Ectodermal cell (in vitro differentiated cells): ENCODE measurements at regions not wholly inside any gene's neighbourhood (a gene's known extent, or its start where the extent isn't known, plus 50 kb on each side); places are given as distances from the start of the nearest gene placed in this dataset.
"Not testable (repeated sequence)": the region's sequence is repeated elsewhere in the genome, so short reads cannot be mapped to it uniquely, and the experiment has no call there.

Experiments used
- H3K27ac ChIP-seq: 2 replicates; pipeline ENCODE4 v1.7.0; 2013; ENCODE audit warnings: mild to moderate bottlenecking, low read depth, low read length; ENCODE audit not compliant: insufficient read depth, poor library complexity, severe bottlenecking
- H3K27me3 ChIP-seq: 2 replicates; pipeline ENCODE4 v1.7.0; 2013; ENCODE audit warnings: mild to moderate bottlenecking, low read length; ENCODE audit not compliant: insufficient read depth, control insufficient read depth, poor library complexity, severe bottlenecking
- H3K36me3 ChIP-seq: one replicate; pipeline ENCODE4 v1.7.0; 2013; ENCODE audit warnings: low read length; ENCODE audit not compliant: control insufficient read depth, insufficient read depth
- H3K4me1 ChIP-seq: one replicate; pipeline ENCODE4 v1.7.0; 2013; ENCODE audit warnings: low read length; ENCODE audit not compliant: control insufficient read depth, insufficient read depth
- H3K4me3 ChIP-seq: 2 replicates; pipeline ENCODE4 v1.7.0; 2013; ENCODE audit warnings: low read depth, low read length, control low read depth; ENCODE audit not compliant: insufficient read depth
- H3K9me3 ChIP-seq: 2 replicates; pipeline ENCODE4 v1.7.0; 2013; ENCODE audit warnings: mild to moderate bottlenecking, low read length, moderate library complexity; ENCODE audit not compliant: control insufficient read depth
- WGBS, 2 experiments: methylation state at CpG; one replicate each; pipeline ENCODE4 v1.1.7; 2013; ENCODE audit warnings: missing lambda C conversion rate in 2 of 2; 5-methylcytosine and 5-hydroxymethylcytosine counted together

- 94 to 100% methylated on average over 1 to 2 of the region's 2 CpGs for WGBS, 2 experiments
- Histone ChIP-seq H3K27ac (no peak overlapping the region), H3K4me3 (no peak overlapping the region), H3K9me3 (no peaks in the 10 kb centered on the region), H3K4me1 (no peaks in the 10 kb centered on the region), H3K27me3 (no peaks in the 10 kb centered on the region), H3K36me3 (no peaks in the 10 kb centered on the region)
Measured at GRCh38 chr6:66200390-66200789, 493.4 kb upstream of the EYS start.

GRCh38 chr6:66199171-66199570 lies 492.1 kb upstream of the EYS start:
- no peak overlapping the region for H3K27ac ChIP-seq
- H3K9me3 ChIP-seq = no peaks in the 10 kb centered on the region
- WGBS, 2 experiments = 95 to 100% methylated on average over 1 to 2 of the region's 2 CpGs
- H3K36me3 ChIP-seq = no peaks in the 10 kb centered on the region
- no peaks in the 10 kb centered on the region for H3K4me1 ChIP-seq
- H3K27me3 ChIP-seq = no peaks in the 10 kb centered on the region
- H3K4me3 ChIP-seq = no peak overlapping the region

GRCh38 chr6:66198062-66198624 lies 491.1 kb upstream of the EYS start:
- 74 to 84% methylated on average over 7 of the region's 7 CpGs for WGBS, 2 experiments
- H3K27ac ChIP-seq = no peak overlapping the region
- no peaks in the 10 kb centered on the region for H3K27me3 ChIP-seq
- H3K36me3 ChIP-seq = no peaks in the 10 kb centered on the region
- H3K4me1 ChIP-seq = no peaks in the 10 kb centered on the region
- H3K4me3 ChIP-seq = no peak overlapping the region
- H3K9me3 ChIP-seq = no peaks in the 10 kb centered on the region

GRCh38 chr6:66190858-66191257 lies 483.8 kb upstream of the EYS start:
- Histone ChIP-seq H3K4me1 (no peaks in the 10 kb centered on the region), H3K36me3 (no peaks in the 10 kb centered on the region)
- WGBS, 2 experiments = 85 to 92% methylated on average over 5 of the region's 5 CpGs

GRCh38 chr6:66189915-66190314 lies 482.9 kb upstream of the EYS start:
- Histone ChIP-seq H3K9me3 (no peaks in the 10 kb centered on the region), H3K36me3 (no peaks in the 10 kb centered on the region), H3K27me3 (no peaks in the 10 kb centered on the region), H3K4me1 (no peaks in the 10 kb centered on the region), H3K27ac (no peak overlapping the region), H3K4me3 (no peak overlapping the region)
- 95 to 100% methylated on average over 2 to 3 of the region's 3 CpGs for WGBS, 2 experiments

More at GRCh38 chr6:66190858-66191257, 483.8 kb upstream of the EYS start:
- Histone ChIP-seq H3K27me3 (no peaks in the 10 kb centered on the region), H3K4me3 (no peak overlapping the region), H3K9me3 (no peaks in the 10 kb centered on the region), H3K27ac (no peak overlapping the region)

- no peaks in the 10 kb centered on the region for H3K27me3 ChIP-seq
- H3K4me3 ChIP-seq = no peak overlapping the region
- no peaks in the 10 kb centered on the region for H3K9me3 ChIP-seq
- H3K27ac ChIP-seq = no peak overlapping the region
- H3K4me1 ChIP-seq = no peaks in the 10 kb centered on the region
- 94 to 97% methylated on average over 2 of the region's 2 CpGs for WGBS, 2 experiments
- no peaks in the 10 kb centered on the region for H3K36me3 ChIP-seq
Measured at GRCh38 chr6:66186756-66187155, 479.7 kb upstream of the EYS start.

- Histone ChIP-seq H3K27ac (no peak overlapping the region), H3K9me3 (no peaks in the 10 kb centered on the region), H3K4me1 (no peaks in the 10 kb centered on the region), H3K36me3 (no peaks in the 10 kb centered on the region), H3K27me3 (no peaks in the 10 kb centered on the region), H3K4me3 (no peak overlapping the region)
- 87 to 100% methylated on average over 1 of the region's 1 CpG for WGBS, 2 experiments
Measured at GRCh38 chr6:66184091-66184490, 477.1 kb upstream of the EYS start.

- H3K4me1 ChIP-seq = no peaks in the 10 kb centered on the region
- no peak overlapping the region for H3K4me3 ChIP-seq
- no peaks in the 10 kb centered on the region for H3K27me3 ChIP-seq
- no peaks in the 10 kb centered on the region for H3K9me3 ChIP-seq
- 96 to 100% methylated on average over 1 to 3 of the region's 3 CpGs for WGBS, 2 experiments
- no peak overlapping the region for H3K27ac ChIP-seq
- H3K36me3 ChIP-seq = no peaks in the 10 kb centered on the region
Measured at GRCh38 chr6:66179361-66179760, 472.3 kb upstream of the EYS start.

- Histone ChIP-seq H3K36me3 (no peaks in the 10 kb centered on the region), H3K4me3 (no peak overlapping the region)
- 94 to 97% methylated on average over 6 of the region's 6 CpGs for WGBS, 2 experiments
Measured at GRCh38 chr6:66173587-66173986, 466.6 kb upstream of the EYS start.

GRCh38 chr6:66166713-66167112 lies 459.7 kb upstream of the EYS start:
- WGBS, 2 experiments = 95 to 96% methylated on average over 10 of the region's 10 CpGs
- H3K4me1 ChIP-seq, H3K9me3 ChIP-seq, H3K4me3 ChIP-seq, H3K27me3 ChIP-seq, H3K27ac ChIP-seq, H3K36me3 ChIP-seq: not testable (repeated sequence)

More at GRCh38 chr6:66173587-66173986, 466.6 kb upstream of the EYS start:
- Histone ChIP-seq H3K4me1 (no peaks in the 10 kb centered on the region), H3K9me3 (no peaks in the 10 kb centered on the region), H3K27ac (no peak overlapping the region), H3K27me3 (no peaks in the 10 kb centered on the region)
